Activated CD4-positive, alpha-beta T cell treated with anti-CD3 and anti-CD28 coated beads, Interleukin-2, amount 10 ng/mL, durations not matched to agents 24 days and 14 days (primary cell): ENCODE measurements at regions not wholly inside any gene's neighbourhood (a gene's known extent, or its start where the extent isn't known, plus 50 kb on each side); places are given as distances from the start of the nearest gene placed in this dataset.
A peak's percentile ranks its signal among the peaks of the same experiment; 100 is the strongest.
"Not testable (repeated sequence)": the region's sequence is repeated elsewhere in the genome, so short reads cannot be mapped to it uniquely, and the experiment has no call there.

Source experiments
- DNase-seq: peaks from one replicate; pipeline ENCODE4 v3.0.0; 2022
- H3K27ac Mint-ChIP-seq: one replicate; pipeline ENCODE4 v1.8.0; 2022; ENCODE audit warnings: mild to moderate bottlenecking, mixed read lengths
- H3K27me3 Mint-ChIP-seq: one replicate; pipeline ENCODE4 v1.8.0; 2022; ENCODE audit warnings: mixed read lengths
- H3K36me3 Mint-ChIP-seq: one replicate; pipeline ENCODE4 v1.8.0; 2022; ENCODE audit warnings: low read depth, mild to moderate bottlenecking, mixed read lengths
- H3K4me1 Mint-ChIP-seq: one replicate; pipeline ENCODE4 v1.8.0; 2021; ENCODE audit warnings: mixed read lengths
- H3K4me3 Mint-ChIP-seq: one replicate; pipeline ENCODE4 v1.8.0; 2022; ENCODE audit warnings: mild to moderate bottlenecking, moderate library complexity, mixed read lengths
- H3K9me3 Mint-ChIP-seq: one replicate; pipeline ENCODE4 v1.8.0; 2021; ENCODE audit warnings: mixed read lengths
- intact Hi-C: fragments of 100-400 bp; cut with micrococcal nuclease; formaldehyde crosslinking; loops from one replicate; pipeline ENCODE4 v1.15.1; 2023

DNA sequence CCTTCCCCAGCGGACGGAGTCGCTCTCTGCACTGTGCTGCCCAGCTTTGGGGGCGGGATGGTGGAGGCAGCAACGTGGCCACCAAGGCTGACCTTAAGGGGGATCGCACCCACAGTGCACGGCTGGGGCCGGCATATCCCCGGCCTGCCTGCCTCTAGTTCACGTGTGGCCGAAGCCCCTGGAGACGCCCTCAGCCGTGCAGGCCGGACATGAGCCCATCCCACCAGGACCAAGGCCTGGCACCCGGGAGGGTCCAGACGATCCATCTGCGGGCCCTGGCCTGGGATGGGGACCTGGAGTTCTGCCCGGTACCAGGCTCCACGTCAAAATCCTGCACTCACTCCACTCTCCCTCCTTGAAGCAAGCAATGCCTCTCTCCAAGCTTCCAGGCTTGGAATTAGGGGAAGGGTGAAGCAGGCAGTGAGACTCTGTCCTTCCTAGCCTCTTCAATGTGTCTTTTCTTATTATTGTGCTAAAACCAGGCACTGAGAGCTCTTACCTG lies 520.8 kb downstream of the REEP3 start:
- intact Hi-C loops = no loop called here
- Mint-ChIP-seq H3K27ac (no peak overlapping the region), H3K36me3 (no peaks in the 10 kb centered on the region), H3K27me3 (peaks cover 2% of the 10 kb centered on the region), H3K9me3 (no peaks in the 10 kb centered on the region), H3K4me1 (peaks cover 4% of the 10 kb centered on the region), H3K4me3 (peak overlapping the region; percentile 31)
- DNase-seq = no peak

DNA sequence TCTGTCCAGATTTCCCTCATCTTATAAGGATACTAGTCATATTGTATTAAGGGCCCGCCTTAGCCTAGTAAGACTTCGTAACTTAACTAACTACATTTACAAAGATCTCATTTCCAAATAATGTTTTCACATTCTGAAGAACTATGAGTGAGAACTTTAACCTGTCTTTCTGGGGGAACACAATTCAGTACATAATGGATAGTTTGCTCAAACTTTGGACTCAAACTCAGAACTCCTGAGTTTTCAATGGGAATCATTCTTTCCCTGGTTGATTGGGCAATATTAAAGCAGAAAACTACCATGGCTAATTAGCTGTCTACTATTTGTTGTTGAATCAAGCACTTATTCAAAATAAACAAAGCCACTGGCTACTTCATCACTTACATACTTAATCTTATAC lies 522.9 kb downstream of the REEP3 start:
- H3K36me3 Mint-ChIP-seq = no peaks in the 10 kb centered on the region
- DNase-seq = no peak
- H3K4me1 Mint-ChIP-seq = peaks cover 4% of the 10 kb centered on the region
- intact Hi-C loops = no loop called here
- no peak overlapping the region for H3K4me3 Mint-ChIP-seq
- H3K27me3 Mint-ChIP-seq = peaks cover 11% of the 10 kb centered on the region
- no peak overlapping the region for H3K27ac Mint-ChIP-seq
- H3K9me3 Mint-ChIP-seq = no peaks in the 10 kb centered on the region

GRCh38 chr10:64044957-64045632 lies 523.9 kb downstream of the REEP3 start:
- H3K9me3 Mint-ChIP-seq, H3K36me3 Mint-ChIP-seq, H3K4me3 Mint-ChIP-seq, intact Hi-C loops, H3K27ac Mint-ChIP-seq, H3K4me1 Mint-ChIP-seq, DNase-seq, H3K27me3 Mint-ChIP-seq: not testable (repeated sequence)

GRCh38 chr10:64054392-64054791 lies 533.2 kb downstream of the REEP3 start:
- Mint-ChIP-seq H3K27me3 (peaks cover 3% of the 10 kb centered on the region), H3K4me3 (no peak overlapping the region), H3K27ac (no peak overlapping the region), H3K9me3 (no peaks in the 10 kb centered on the region), H3K4me1 (no peaks in the 10 kb centered on the region), H3K36me3 (no peaks in the 10 kb centered on the region)
- intact Hi-C loops = no loop called here
- DNase-seq = no peak

DNA sequence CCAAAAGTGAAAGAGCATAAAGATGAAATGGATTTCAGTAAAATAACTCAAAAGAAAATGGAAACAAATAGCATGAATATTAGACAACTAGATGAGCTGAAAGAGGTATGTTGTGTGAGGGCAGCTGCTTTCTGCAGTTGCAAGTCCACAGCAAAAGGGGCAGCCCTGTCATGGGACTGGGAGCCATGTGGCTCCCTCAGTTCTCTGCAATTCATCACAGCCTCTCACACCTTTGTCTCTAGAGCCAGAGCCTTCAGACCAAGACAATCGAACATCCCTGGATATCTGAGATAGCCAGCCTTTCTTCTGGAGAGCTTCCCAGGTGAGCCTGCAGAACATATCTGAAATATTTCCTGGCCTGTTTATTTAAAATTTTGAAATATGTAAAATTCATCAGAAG lies 538.7 kb downstream of the REEP3 start:
- intact Hi-C loops = no loop called here
- Mint-ChIP-seq H3K4me1 (no peaks in the 10 kb centered on the region), H3K36me3 (no peaks in the 10 kb centered on the region), H3K4me3 (no peak overlapping the region), H3K27ac (no peak overlapping the region), H3K27me3 (peaks cover 2% of the 10 kb centered on the region), H3K9me3 (no peaks in the 10 kb centered on the region)
- DNase-seq = no peak

DNA sequence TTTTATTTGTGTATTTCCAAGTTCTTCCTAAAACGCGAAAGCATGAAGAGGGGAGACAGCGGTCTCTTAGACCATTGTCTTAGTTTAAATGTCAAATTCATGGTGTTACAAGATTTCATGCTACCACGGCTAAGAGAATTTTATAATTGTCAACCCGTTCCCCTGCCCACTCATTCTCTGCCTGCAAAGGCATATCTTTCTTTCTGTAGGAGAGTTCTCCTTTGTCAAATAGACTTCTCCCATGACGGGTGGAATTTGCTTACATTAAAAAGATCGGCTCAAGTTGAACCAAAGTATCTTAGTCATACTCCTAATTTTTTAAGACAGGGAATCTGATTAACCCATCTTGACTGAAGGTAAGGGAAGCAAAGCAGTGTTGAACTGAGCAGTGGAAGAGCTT lies 539.2 kb downstream of the REEP3 start:
- Mint-ChIP-seq H3K4me3 (no peak overlapping the region), H3K27ac (no peak overlapping the region), H3K4me1 (no peaks in the 10 kb centered on the region), H3K27me3 (peaks cover 2% of the 10 kb centered on the region), H3K36me3 (no peaks in the 10 kb centered on the region), H3K9me3 (no peaks in the 10 kb centered on the region)
- intact Hi-C loops = no loop called here
- DNase-seq = no peak

- no peaks in the 10 kb centered on the region for H3K9me3 Mint-ChIP-seq
- no peak overlapping the region for H3K4me3 Mint-ChIP-seq
- no peak for DNase-seq
- no peaks in the 10 kb centered on the region for H3K36me3 Mint-ChIP-seq
- no peak overlapping the region for H3K27ac Mint-ChIP-seq
- intact Hi-C loops = no loop called here
- no peaks in the 10 kb centered on the region for H3K4me1 Mint-ChIP-seq
- peaks cover 2% of the 10 kb centered on the region for H3K27me3 Mint-ChIP-seq
These were observed 541.6 kb downstream of the REEP3 start for GRCh38 chr10:64062793-64063192.

DNA sequence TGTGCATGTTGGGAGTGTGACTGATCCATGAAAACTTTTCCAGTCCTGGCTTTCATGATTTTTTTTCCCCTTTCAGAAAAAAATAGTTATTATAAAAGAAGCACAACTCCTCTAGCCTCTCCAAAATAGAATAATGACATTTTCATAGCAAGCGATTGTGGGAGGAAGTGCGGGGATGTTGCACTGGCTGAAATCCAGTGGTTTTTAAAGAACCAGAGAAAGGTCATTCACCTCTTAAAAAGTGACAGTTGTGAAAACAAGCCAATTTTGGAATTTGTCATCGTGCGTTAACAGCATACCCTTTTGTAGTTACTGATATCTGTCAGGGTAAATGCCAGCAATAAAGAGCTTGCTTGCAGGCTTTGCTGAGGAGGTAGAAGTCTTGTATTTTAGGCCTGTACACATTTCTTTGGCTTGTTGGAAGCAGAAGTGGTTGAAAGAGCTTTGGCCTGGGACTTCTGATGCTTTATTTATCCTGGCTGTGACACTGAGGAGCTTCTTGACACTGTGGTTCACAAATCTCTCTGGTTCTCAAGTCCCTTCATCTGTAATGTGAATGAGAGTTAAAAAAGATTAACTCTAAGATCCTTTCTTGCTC lies 545.9 kb downstream of the REEP3 start:
- Mint-ChIP-seq H3K4me3 (no peak overlapping the region), H3K36me3 (no peaks in the 10 kb centered on the region), H3K4me1 (no peaks in the 10 kb centered on the region), H3K9me3 (no peaks in the 10 kb centered on the region), H3K27me3 (no peaks in the 10 kb centered on the region), H3K27ac (no peak overlapping the region)
- DNase-seq = no peak
- intact Hi-C loops = no loop called here

DNA sequence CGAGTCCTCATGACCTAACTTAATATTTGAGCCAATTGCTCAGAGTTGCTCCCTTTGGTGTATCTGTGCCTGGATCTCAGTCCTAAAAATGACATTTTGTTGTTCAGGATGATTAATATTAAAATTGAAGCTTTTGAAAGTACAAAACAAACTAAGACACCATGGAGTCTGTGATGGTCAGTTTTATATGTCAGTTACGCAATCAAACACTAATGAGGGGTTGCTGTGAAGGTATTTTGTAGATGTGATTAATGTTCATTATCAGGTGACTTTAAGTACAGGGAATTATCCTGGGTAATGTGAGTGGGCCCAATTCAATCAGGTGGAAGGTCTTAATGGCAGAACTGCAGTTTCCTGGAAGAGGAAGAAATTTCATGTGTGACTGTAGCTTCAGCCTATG lies 546.7 kb downstream of the REEP3 start:
- Mint-ChIP-seq H3K27me3 (no peaks in the 10 kb centered on the region), H3K4me3 (no peak overlapping the region), H3K36me3 (no peaks in the 10 kb centered on the region), H3K9me3 (no peaks in the 10 kb centered on the region), H3K4me1 (no peaks in the 10 kb centered on the region), H3K27ac (no peak overlapping the region)
- intact Hi-C loops = no loop called here
- DNase-seq = no peak

DNA sequence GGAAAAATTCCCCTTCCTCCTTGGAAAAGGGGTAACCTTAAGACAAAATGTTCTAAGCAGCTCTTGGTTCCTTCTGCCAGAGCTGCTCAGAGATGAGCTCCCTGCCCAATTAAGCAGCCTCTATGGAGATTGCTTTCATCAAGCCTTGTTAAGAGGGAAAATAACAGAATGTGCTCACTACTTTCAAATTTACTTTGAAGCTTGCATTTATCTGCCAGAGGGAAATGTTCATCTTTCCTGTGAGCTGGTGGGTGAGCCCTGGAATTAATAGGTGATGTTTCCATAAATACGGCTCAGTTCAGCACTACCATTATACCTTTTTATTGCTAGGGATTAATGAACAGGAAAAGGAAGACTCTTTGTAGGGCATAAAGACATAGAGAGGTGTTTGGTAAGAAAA lies 549.0 kb downstream of the REEP3 start:
- no peaks in the 10 kb centered on the region for H3K4me1 Mint-ChIP-seq
- H3K4me3 Mint-ChIP-seq = no peak overlapping the region
- no peaks in the 10 kb centered on the region for H3K36me3 Mint-ChIP-seq
- H3K27ac Mint-ChIP-seq = no peak overlapping the region
- H3K9me3 Mint-ChIP-seq = no peaks in the 10 kb centered on the region
- DNase-seq = no peak
- intact Hi-C loops = no loop called here
- no peaks in the 10 kb centered on the region for H3K27me3 Mint-ChIP-seq

DNA sequence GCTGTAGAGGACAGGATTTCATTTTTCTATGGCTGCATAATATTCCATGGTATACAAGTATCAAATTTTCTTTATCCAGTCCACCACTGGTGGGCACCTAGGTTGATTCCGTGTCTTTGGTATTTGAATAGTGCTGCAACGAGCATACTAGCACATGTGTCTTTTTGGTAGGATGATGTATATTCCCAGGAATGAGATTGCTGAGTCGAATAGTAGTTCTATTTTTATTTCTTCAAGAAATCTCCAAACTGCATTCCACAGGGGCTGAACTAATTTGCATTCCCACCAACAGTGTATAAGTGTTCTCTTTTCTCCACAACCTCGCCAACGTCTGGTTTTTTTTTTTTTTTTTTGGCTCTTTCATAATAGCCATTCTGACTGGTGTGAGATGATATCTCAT lies 550.0 kb downstream of the REEP3 start:
- Mint-ChIP-seq H3K4me1 (no peaks in the 10 kb centered on the region), H3K27me3 (no peaks in the 10 kb centered on the region), H3K27ac (no peak overlapping the region), H3K9me3 (no peaks in the 10 kb centered on the region), H3K36me3 (no peaks in the 10 kb centered on the region), H3K4me3 (no peak overlapping the region)
- DNase-seq = no peak
- intact Hi-C loops = no loop called here

DNA sequence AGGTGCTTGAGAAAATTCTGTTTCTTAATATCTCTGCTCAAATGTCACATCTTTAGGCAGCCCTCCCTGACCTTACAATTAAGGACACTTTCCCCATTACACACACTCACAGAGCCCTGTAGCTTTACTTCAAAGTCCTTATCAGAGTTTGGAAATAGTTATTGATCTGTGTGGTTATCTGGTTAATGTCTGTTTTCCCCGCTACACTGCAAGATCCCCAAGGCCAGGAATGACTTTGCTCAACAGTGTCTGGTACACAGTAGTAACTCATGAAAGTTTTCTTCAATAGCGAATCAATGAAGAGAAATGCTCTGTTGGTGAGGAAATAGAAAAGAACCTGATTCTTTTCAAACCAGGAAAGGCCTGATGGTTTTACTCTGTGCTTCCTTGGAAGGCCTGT lies 554.4 kb downstream of the REEP3 start:
- Mint-ChIP-seq H3K4me1 (no peaks in the 10 kb centered on the region), H3K27ac (no peak overlapping the region), H3K27me3 (no peaks in the 10 kb centered on the region), H3K4me3 (no peak overlapping the region), H3K9me3 (no peaks in the 10 kb centered on the region), H3K36me3 (no peaks in the 10 kb centered on the region)
- intact Hi-C loops = no loop called here
- no peak for DNase-seq

DNA sequence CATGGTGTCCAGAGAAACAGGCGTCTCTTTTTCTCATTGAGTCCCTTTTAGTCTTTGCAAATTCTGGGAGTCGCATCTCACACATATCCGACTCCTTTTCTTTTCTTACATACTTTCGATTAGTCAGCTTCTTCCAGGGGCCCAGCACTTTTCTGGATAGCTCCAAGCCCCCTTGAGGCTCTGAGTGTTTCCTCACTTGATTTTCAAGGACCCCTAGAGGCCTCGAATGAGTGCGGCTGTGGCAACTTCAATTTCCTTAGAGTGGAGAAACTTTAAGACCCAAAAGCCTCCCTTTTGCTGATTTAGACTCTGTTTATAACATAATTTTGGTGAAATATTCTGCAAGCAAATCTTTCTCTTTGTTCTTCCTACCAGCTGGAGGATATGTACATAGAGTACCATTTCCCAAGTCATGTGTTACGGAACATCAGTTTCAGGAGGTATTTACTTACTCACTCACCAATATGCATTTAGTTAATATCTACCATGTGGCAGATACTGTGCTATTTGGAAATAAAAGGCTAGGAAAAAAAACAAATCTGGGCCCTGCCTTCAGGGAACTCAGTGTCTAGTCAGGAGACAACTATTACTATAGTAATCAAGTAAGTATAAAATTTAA lies 555.2 kb downstream of the REEP3 start:
- DNase-seq = no peak
- no peaks in the 10 kb centered on the region for H3K27me3 Mint-ChIP-seq
- H3K9me3 Mint-ChIP-seq = no peaks in the 10 kb centered on the region
- no peak overlapping the region for H3K27ac Mint-ChIP-seq
- H3K4me3 Mint-ChIP-seq = no peak overlapping the region
- H3K36me3 Mint-ChIP-seq = no peaks in the 10 kb centered on the region
- H3K4me1 Mint-ChIP-seq = no peaks in the 10 kb centered on the region
- intact Hi-C loops = no loop called here

DNA sequence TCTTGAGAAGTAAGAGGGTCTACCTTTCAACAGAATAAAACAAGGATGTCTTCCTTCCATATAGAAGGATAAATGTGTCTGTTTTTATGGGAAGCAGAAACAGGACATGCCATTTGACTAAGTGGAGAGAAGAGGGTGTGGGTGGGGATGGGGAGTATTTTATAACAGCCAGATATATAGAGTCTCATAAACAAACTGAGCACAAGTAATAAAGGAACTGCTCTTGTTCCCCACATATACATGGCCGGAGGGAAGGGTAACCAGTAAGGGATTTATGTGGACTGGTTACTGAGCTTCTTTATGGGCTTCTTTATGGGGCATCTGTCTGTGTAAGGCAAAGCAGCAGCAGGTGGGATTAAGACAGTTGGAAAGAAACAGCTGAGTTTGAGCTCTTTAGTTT lies 558.1 kb downstream of the REEP3 start:
- Mint-ChIP-seq H3K27me3 (no peaks in the 10 kb centered on the region), H3K27ac (no peak overlapping the region), H3K4me3 (no peak overlapping the region), H3K9me3 (no peaks in the 10 kb centered on the region), H3K36me3 (no peaks in the 10 kb centered on the region), H3K4me1 (no peaks in the 10 kb centered on the region)
- intact Hi-C loops = no loop called here
- no peak for DNase-seq
